NCI-H69 (cell line): ENCODE measurements at regions not wholly inside any gene's neighbourhood (a gene's known extent, or its start where the extent isn't known, plus 50 kb on each side); places are given as distances from the start of the nearest gene placed in this dataset.
A peak's percentile ranks its signal among the peaks of the same experiment; 100 is the strongest.

ENCODE experiments used
- DNase-seq: peaks from one replicate; lab custom pipeline; 2025; lab: John Stamatoyannopoulos, UW

GRCh38 chr2:214674278-214674677 is 135.2 kb downstream of the BARD1 start:
- DNase-seq: no peak

GRCh38 chr2:214671319-214671885 is 138.1 kb downstream of the BARD1 start:
- no peak for DNase-seq

GRCh38 chr2:214652473-214652872 is 157.0 kb downstream of the BARD1 start:
- no peak for DNase-seq

GRCh38 chr2:214651451-214651850 is 158.0 kb downstream of the BARD1 start:
- DNase-seq: no peak

GRCh38 chr2:214649440-214650205 is 159.9 kb downstream of the BARD1 start:
- no peak for DNase-seq

GRCh38 chr2:214648520-214648919 is 161.0 kb downstream of the BARD1 start:
- DNase-seq: no peak

- DNase-seq: peak; percentile 5
These were observed 178.1 kb downstream of the BARD1 start for GRCh38 chr2:214631406-214631805.

- DNase-seq: no peak
These were observed 179.0 kb downstream of the BARD1 start for GRCh38 chr2:214630402-214631045.

- no peak for DNase-seq
These were observed 179.6 kb downstream of the BARD1 start for GRCh38 chr2:214629875-214630274.
